ENCODE measurements at regions not wholly inside any gene's neighbourhood (a gene's known extent, or its start where the extent isn't known, plus 50 kb on each side); places are given as distances from the start of the nearest gene placed in this dataset.
A peak's percentile ranks its signal among the peaks of the same experiment; 100 is the strongest.

DNA sequence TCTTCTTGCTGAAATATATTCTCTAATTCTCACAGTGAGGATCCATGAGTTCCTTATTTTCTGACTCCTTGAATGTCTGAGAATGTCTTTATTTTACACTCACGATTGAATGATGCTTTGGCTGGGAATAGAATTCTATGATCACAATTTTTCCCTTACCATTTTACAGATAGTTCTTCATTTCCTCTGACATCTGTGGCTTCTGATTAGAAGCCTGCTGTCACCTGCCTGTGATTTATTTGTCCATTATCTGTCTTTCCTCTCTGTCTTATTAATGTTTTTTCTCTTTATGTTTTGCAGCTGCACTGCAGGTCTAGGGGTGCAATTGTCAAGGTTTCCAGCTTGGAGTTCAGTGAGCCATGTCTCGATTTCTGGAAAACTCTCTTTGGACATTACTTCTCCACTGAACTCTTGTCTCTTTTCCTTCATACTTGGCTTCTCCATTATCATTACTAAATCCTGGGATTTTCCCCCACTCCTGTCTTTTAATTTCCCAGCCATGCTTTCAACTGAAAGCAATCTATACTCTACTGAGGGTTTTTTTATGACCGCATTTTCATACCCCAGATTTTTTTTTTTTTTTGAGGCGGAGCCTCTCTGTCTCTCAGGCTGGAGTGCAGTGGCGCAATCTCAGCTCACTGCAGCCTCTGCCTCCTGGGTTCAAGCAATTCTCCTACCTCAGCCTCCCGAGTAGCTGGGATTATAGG lies 85.8 kb upstream of the PRNP start:
- H3K4me3 ChIP-seq (ENCODE audit: low read depth, low read length): no peak overlapping the region
- TF ChIP-seq, protein P1, sequence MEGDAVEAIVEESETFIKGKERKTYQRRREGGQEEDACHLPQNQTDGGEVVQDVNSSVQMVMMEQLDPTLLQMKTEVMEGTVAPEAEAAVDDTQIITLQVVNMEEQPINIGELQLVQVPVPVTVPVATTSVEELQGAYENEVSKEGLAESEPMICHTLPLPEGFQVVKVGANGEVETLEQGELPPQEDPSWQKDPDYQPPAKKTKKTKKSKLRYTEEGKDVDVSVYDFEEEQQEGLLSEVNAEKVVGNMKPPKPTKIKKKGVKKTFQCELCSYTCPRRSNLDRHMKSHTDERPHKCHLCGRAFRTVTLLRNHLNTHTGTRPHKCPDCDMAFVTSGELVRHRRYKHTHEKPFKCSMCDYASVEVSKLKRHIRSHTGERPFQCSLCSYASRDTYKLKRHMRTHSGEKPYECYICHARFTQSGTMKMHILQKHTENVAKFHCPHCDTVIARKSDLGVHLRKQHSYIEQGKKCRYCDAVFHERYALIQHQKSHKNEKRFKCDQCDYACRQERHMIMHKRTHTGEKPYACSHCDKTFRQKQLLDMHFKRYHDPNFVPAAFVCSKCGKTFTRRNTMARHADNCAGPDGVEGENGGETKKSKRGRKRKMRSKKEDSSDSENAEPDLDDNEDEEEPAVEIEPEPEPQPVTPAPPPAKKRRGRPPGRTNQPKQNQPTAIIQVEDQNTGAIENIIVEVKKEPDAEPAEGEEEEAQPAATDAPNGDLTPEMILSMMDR (IDR thresholded peaks at IDR 0.05; ENCODE audit: borderline replicate concordance, insufficient read depth, low read depth, low read length): no peak

DNA sequence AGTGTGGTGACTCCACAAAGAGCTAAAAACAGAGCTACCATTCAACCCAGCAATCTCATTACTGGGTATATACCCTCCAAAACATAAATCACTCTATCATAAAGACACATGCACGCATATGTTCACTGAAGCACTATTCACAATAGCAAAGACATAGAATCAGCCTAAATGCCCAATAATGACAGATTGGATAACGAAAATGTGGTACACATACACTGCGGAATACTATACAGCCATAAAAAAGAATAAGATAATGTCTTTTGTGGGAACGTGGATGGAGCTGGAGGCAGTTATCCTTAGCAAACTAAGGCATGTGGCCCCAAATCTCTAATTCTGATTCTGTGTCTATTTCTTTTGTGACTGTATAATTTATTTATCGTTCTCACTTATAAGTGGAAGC lies 89.0 kb upstream of the PRNP start:
- H3K4me3 ChIP-seq (ENCODE audit: low read depth, low read length): no peak overlapping the region
- TF ChIP-seq, protein P1 (IDR thresholded peaks at IDR 0.05; ENCODE audit: borderline replicate concordance, insufficient read depth, low read depth, low read length): no peak

DNA sequence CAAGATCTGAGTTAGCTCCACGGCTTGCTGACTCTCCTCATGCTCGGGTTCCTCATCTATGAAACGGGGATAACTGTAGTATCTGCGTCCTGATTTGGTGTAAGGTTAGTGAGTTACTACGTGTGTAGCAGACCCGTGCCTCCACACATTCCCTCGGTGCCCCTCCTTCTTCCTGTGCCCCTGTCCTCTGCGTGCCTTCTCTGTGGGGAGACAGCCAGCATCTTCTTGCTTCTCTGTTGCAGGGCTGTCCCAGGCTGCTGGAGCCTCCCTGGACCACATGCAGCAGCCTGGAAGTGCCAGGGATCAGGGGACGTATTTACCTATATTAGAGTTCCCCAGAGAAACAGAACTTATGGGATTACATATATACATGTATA lies 93.1 kb upstream of the PRNP start:
- H3K4me3 ChIP-seq (ENCODE audit: low read depth, low read length): no peak overlapping the region
- TF ChIP-seq, protein P1 (IDR thresholded peaks at IDR 0.05; ENCODE audit: borderline replicate concordance, insufficient read depth, low read depth, low read length): no peak

DNA sequence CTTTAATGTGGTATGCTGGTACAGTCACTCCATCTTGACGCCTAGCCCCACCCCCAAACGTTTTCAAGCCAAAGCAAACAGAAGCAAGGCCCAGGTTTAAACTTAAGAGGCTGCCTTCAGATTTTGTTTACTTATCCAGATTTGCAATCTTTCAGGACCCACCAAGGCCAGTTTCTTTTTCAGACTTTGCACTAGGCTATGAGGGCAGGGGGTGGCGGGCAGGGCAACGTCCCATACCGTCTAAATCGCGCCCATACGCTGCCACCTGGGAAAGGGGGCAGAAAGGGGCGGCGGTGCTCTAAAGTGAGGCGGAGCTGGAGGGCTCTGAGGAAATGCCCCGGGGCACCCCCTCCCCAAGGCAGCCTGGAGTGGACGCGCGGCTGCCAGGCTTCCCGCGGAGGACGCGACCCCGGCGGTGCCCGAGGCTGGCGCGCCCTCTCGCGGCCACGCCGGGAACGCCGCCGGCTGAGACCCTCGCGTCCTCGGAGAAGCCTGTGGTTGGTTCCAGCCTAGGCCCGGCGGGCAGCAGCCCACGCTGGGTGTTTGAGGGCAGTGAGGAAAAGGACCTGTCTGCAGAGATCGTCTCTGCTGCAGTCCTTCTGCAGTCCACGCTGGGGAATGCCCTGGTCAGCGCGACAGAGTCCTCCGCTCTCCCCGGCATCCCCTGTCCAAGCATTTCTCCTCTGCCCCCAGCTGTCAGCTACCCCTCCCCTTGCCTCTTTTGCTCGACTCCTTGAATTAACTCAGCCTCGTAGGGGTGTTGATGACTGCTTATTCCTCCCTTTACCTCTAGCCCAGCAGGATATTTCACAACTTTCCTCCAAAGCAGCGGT lies 93.7 kb upstream of the PRNP start:
- TF ChIP-seq, protein P1 (IDR thresholded peaks at IDR 0.05; ENCODE audit: borderline replicate concordance, insufficient read depth, low read depth, low read length): peak; percentile 94
- no peak overlapping the region for H3K4me3 ChIP-seq (ENCODE audit: low read depth, low read length)

DNA sequence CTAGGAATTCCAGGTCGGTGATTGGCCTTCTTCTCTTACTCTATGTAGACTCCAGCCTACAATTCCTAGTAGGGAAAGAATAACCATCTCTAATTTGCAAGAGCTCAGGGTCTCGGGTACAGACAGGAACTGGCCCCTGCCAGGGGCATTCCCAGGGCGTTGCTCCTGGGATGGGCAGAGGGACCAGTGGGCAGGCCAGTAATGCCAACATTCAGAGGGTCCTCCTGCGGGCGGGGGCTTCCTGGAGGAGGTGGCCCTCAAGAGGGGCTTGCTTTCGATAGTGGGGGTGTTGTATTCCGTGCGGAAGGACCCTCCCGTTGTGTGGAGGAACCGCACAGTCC lies 94.3 kb upstream of the PRNP start:
- no peak overlapping the region for H3K4me3 ChIP-seq (ENCODE audit: low read depth, low read length)

DNA sequence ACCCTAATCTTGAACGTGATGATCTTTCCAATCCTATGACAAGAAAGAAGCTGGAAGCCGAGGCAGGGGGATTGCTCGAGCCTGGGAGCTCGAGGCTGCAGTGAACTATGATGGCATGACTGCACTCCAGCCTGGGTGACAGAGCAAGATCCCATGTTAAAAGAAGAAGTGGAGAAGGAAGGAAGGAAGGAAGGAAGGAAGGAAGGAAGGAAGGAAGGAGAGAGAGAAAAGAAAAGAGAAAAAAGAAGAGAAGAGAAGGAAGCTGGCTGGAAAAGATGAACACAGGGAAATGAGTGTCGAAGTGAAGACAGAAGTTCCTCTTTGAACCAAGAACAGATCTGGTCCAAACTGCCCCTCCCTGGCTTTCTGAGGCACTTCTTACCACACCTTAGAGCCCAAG lies 100.5 kb upstream of the PRNP start:
- TF ChIP-seq, protein P1 (IDR thresholded peaks at IDR 0.05; ENCODE audit: borderline replicate concordance, insufficient read depth, low read depth, low read length): no peak
- no peak overlapping the region for H3K4me3 ChIP-seq (ENCODE audit: low read depth, low read length)

More for the DNA sequence above, 94.3 kb upstream of the PRNP start:
- TF ChIP-seq, protein P1 (IDR thresholded peaks at IDR 0.05; ENCODE audit: borderline replicate concordance, insufficient read depth, low read depth, low read length): no peak
